GM18867 (cell line): ENCODE measurements at regions not wholly inside any gene's neighbourhood (a gene's known extent, or its start where the extent isn't known, plus 50 kb on each side); places are given as distances from the start of the nearest gene placed in this dataset.
A peak's percentile ranks its signal among the peaks of the same experiment; 100 is the strongest.

Experiments used
- ATAC-seq: cut with Tn5 transposase; IDR thresholded peaks from one replicate; pipeline ENCODE4 v1.9.1; 2021; ENCODE audit warnings: mild to moderate bottlenecking, moderate library complexity; ENCODE audit not compliant: unreplicated experiment

DNA sequence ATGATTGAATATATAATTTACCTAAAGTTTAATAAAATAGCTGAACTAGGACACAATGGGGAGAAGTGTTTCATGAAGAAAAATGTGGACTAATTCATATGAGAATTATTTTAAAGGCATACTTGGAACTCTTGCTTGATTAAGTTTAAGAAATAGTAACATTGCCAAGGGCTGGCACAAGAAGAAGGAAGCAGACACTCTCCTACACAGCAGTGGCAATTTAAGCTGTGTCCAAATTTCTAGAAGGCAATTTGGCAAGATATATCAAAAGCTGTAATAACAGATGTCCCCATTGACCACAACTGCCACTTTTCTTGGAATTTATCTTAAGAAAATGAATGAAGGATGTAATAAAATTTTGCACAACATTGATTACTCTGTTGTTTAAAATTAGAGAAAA is 209.5 kb upstream of the S100G start:
- ATAC-seq, result no peak

DNA sequence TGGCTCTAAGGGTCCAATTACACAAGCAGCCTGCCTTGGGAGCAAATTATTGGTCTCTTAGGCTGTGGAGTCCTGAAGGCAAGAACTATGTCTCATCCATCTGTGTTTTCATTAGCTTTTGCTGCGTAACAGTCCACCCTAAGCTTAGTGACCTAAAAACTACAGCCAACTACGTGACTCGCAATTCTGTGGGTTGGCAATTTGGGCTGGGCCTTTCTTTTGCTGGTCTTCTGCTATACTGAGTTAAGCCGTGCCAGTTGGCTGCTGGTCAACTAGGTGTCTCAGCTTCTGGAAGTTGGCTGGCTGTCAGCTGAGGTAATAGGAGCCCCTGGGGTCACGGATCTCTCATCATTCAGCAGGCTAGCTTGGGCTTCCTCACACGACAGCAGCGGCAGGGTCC is 205.6 kb upstream of the S100G start:
- ATAC-seq, result no peak

- peak; percentile 94 for ATAC-seq
These were observed 204.7 kb upstream of the S100G start for GRCh38 chrX:16445166-16445752.

DNA sequence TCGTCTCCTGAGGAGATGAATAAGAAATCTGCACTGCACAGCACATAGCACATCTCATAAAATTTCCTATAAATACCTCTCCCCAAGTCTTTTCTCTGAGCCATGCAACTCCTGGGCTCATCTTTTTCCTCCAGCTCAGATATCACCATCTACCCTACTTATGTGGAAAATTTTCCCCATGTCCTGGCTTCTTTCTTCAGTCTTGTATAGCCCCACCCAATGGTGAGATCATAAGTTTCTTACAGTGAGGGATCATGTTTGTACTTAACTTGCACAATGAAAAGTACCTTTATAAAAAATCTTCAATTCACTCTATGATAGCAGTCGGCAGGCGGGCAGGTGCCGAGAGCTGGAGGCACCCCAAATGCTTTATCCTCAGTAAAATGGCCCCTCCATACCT is 198.6 kb upstream of the S100G start:
- ATAC-seq, result no peak

DNA sequence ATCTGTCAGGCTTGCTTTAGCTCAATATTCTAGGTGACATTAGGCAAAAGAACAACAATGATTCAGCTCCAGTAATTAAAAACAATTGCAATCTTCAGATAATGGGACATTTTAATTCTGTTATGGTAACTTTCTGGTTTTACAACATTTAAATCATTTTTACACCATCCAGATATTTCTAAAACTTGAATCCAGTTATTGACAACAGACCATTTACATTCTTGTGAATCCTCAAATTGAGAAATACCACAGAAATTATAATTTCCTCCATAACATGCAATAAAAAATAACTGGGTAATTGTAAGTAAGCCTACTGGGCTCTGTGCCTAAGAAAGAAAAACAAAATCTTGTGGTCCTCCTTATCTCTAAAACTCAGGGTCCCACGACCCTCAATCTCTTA is 195.0 kb upstream of the S100G start:
- no peak for ATAC-seq

DNA sequence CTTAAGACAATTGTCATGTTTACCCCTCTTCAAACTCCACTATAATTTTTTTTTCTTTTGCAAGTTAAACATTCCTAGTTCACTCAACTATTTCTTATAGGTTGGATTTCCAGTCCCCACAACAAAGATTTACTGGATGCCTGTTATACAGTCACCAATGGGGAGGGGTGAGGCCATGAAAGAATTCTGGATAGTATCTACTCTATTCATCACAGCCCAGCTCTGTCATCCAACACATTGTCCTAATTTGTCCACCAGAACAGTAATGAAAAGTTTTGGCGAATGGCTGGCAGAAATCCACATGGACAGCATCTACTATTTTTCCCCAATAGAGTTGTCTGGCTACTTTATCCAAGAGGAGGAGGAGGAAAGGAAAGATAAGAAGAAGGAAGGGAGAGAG is 192.7 kb upstream of the S100G start:
- ATAC-seq, result no peak

DNA sequence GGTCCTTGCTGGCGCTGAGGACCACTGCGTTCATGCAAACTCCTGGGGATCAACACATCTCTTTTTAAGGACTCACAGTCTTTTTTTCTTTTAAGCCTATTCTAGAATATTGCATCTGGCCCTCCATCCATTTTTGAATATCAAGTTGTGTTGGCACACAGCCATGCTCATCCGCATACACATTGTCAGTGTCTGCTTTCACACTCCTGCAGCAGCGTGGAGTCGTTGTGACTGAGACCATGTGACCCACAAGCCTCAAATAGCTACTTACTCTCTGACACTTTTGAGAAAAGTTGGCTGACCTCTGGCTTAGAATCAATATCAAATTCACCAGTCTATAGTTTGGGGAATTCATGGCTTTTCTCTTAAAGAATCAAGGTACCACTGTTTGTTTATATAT is 191.8 kb upstream of the S100G start:
- ATAC-seq, result no peak

GRCh38 chrX:16459008-16459407 is 190.9 kb upstream of the S100G start:
- no peak for ATAC-seq

DNA sequence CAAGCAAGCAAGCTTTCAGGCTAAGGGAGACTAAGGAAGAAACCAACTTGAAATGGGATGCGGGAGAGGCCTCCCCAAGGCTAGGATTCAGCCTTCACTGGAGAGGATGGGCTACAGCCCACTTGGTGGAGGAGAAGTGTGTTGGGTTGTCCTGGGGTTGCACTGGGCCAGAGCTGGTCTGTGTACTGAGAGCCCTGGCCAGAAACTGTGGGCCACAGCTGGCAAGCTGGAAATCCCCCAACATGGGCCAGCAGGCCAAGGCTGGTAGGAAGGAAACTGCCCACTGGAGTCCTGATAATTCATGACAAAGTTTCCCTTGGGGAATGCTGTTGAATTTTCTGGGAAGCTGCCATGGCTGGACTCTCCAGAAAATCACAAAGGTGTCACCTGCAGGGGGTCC is 188.0 kb upstream of the S100G start:
- no peak for ATAC-seq

DNA sequence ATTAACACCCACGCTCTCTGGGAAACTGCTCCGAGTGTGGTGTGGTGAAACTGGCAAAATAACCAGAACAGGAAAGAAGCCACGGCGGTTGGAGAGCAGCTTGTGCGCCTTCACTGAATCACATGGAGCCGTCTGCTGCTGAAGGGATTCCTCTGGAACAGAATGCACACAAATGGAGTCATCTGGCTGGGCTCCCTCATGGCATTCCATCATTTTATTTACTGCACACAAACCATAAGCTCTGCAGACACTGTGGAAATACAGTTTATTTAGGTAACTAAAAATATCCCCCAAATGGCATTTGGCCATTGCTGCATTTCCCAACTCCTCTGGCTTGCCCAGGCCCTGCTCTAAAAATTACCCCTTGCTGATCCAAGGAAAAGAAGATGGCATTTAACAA is 187.0 kb upstream of the S100G start:
- no peak for ATAC-seq

DNA sequence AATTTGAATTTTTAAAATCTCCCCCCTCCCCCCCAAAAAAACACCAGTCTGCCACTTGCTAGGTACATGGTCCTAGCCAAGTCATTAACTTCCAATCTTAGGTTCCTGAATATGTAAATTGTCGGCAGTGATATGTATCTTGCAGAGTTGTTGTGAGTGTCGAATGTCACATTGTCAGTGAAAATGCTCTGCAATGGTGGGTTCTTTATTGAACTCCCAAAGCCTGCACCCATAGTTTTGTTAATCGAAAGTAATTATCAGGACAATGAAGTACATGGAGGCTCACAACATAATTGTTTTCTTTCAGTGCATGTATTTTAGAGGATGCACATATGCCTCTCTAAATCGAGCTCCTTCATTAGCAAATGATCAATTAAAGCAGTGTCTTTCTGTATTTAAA is 185.6 kb upstream of the S100G start:
- no peak for ATAC-seq

- no peak for ATAC-seq
These were observed 184.7 kb upstream of the S100G start for GRCh38 chrX:16465081-16465876.

- ATAC-seq, result no peak
These were observed 183.1 kb upstream of the S100G start for GRCh38 chrX:16466640-16467432.

- no peak for ATAC-seq
These were observed 180.1 kb upstream of the S100G start for GRCh38 chrX:16469870-16470269.

- no peak for ATAC-seq
These were observed 177.6 kb upstream of the S100G start for GRCh38 chrX:16472345-16472744.

DNA sequence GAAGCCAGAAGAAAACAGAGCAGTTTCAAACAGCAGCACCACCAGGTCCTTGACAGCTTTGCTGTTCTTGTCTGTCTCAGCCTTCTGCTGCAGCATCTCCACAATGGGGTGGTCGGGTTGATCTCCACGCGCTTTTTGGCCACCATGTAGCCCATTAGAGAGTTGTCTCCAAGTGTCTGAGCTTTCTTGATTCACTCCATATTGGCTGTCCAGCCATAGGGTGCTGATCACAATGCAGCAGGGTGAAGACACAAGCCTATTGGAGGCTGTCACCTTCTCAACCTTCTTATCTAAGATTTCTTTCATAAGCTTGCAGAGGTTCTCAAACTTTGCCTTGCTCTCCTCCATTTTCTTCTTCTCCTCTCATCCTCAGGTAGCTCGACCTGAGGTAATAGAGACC is 175.4 kb upstream of the S100G start:
- ATAC-seq, result no peak

- ATAC-seq, result no peak
These were observed 173.9 kb upstream of the S100G start for GRCh38 chrX:16476009-16476408.

GRCh38 chrX:16476692-16477091 is 173.3 kb upstream of the S100G start:
- no peak for ATAC-seq

GRCh38 chrX:16479206-16479869 is 170.6 kb upstream of the S100G start:
- ATAC-seq, result no peak

- ATAC-seq, result no peak
These were observed 169.9 kb upstream of the S100G start for GRCh38 chrX:16480049-16480448.

- ATAC-seq, result no peak
These were observed 165.6 kb upstream of the S100G start for GRCh38 chrX:16484338-16484737.
